NCI-H2227 treated with DMSO at 0.1 percent for 48 hours (cell line): ENCODE measurements at regions not wholly inside any gene's neighbourhood (a gene's known extent, or its start where the extent isn't known, plus 50 kb on each side); places are given as distances from the start of the nearest gene placed in this dataset.
"Not testable (repeated sequence)": the region's sequence is repeated elsewhere in the genome, so short reads cannot be mapped to it uniquely, and the experiment has no call there.

Source experiments
- DNase-seq: peaks from one replicate; lab custom pipeline; 2025; lab: John Stamatoyannopoulos, UW

GRCh38 chr3:13766128-13766527 lies 113.7 kb downstream of the WNT7A start:
- DNase-seq: no peak

DNA sequence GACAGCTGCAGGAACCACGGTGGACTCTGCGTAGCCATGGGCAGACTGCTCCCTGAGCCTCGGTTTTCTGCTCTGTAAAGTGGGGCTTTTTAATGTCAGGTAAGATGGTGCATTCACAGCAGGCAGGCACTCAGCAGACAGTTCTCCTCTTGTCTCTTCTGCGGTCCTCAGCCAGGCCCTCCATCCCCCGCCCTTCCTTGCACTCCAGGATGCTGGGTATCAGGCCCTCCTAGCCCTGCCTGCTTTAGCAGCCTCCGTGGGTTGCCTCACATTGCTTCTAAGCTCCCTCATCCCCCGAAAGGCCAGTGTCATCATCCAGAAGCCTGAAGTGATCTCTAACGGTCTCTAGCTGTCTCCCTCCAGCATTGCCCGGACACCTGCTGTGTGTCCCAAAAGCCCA lies 115.7 kb downstream of the WNT7A start:
- no peak for DNase-seq

GRCh38 chr3:13762906-13763305 lies 117.0 kb downstream of the WNT7A start:
- no peak for DNase-seq

GRCh38 chr3:13750731-13751130 lies 129.1 kb downstream of the WNT7A start:
- DNase-seq: no peak

GRCh38 chr3:13750215-13750614 lies 129.7 kb downstream of the WNT7A start:
- no peak for DNase-seq

DNA sequence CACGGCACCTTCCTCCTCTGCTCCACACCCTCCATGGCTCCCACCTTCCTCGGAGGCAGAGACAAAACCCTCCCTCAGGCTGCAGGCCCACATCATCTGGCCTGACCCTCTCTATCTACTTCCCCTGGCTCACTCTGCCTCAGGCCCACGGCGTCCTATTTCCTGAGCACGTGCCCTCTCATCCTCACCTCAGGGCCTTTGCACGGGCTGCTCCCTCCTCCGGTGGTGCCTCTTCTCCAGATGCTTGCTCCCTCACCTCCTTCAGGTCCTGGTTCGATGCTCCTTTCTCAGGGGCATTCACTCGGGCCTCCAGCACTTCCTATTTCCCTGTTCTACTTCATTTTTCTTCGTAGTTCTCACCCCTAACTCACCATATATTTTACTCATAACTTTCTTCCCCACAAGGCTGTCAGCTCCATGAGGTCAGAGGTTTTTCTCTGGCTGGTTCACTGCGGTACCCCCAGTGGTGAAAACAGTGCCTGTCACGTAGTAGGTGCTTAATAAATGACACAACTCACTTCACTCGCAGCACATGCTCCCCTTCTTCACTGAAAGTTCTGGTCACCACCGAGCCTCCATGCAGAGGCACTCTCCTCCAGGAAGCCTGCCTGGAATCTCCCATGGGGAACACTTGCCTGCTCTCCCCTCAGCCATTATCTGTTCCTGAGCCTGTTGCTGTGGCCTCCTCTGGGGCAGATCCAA lies 130.7 kb downstream of the WNT7A start:
- DNase-seq: no peak

GRCh38 chr3:13748276-13748879 lies 131.5 kb downstream of the WNT7A start:
- DNase-seq: peak; percentile 90

- DNase-seq: no peak
These were observed 132.2 kb downstream of the WNT7A start for GRCh38 chr3:13747627-13748026.

GRCh38 chr3:13746385-13746784 lies 133.5 kb downstream of the WNT7A start:
- DNase-seq: no peak

GRCh38 chr3:13745636-13746035 lies 134.2 kb downstream of the WNT7A start:
- peak; percentile 27 for DNase-seq

GRCh38 chr3:13740795-13741194 lies 139.1 kb downstream of the WNT7A start:
- no peak for DNase-seq

DNA sequence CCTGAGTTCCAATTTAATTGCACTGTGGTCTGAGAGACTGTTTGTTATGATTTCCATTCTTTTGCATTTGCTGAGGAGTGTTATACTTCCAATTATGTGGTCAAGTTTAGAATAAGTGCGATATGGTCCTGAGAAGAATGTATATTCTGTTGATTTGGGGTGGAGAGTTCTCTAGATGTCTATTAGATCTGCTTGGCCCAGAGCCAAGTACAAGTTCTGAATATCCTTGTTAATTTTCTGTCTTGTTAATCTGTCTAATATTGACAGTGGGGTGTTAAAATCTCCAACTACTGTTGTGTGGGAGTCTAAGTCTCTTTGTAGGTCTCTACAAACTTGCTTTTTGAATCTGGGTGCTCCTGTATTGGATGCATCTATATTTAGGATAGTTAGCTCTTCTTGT lies 146.1 kb downstream of the WNT7A start:
- DNase-seq: not testable (repeated sequence)

DNA sequence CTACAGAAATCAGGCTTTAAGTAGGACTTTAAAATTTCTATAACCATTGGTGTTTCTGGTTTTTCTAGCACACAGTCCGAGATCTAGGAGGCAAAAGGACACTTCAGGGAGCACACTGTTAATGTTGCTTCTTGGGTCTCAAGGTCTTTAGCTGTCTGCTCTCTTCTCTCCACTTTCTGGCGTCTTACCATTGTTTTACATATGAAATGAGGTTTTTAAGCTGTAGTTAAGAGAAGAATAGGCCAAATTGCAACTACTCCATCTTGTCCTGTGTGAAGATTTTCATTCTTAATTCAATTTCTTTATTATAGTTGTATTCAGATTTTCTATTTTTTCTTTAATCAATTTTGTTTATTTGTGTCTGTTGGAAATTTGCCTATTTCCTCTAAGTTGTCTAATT lies 151.4 kb downstream of the WNT7A start:
- no peak for DNase-seq

- no peak for DNase-seq
These were observed 152.0 kb downstream of the WNT7A start for GRCh38 chr3:13727890-13728289.

DNA sequence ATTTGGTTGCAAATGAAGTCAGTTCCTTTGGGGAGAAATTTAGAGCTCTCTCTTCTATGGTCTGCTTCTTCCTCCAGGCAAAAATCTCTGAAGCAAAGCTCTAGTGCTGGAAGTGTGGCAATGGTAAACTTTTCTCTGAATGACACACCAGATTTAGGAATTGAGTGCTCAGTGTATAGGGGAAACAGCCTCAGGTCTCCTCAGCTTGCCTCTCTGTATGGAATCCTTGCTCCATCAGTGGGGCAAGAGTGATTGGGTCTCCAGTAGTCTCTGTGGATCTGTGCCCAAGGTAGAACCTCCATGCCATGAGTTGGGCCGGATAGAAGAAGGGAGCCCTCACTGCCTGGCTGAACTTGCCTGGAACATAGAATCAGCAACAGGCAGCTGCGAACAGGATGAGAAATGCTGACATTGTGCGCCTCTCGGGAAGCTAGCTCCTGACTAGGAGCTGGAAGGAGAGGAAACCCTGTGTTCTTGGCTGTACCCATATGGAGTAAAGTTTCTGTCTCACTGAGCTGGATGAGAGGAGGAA lies 156.1 kb downstream of the WNT7A start:
- no peak for DNase-seq

DNA sequence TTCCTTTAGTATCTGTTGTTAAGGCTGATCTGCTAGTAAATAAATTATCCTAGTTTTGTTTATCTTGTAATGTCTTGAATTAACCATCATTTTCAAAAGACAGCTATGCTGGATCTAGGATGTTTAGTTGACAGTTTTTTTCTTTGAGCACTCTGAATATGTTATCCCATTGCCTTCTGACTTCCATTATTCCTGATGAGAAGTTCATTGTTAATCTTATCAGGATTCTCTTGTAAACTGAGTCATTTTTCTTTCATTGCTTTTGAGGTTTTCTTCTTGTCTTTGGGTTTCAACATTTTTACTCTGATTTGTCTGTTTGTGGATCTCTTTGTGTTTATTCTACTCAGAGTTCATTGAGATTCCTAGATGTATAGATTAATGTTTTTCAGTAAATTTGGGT lies 157.7 kb downstream of the WNT7A start:
- no peak for DNase-seq

- DNase-seq: no peak
These were observed 161.4 kb downstream of the WNT7A start for GRCh38 chr3:13718436-13718835.

- no peak for DNase-seq
These were observed 161.9 kb downstream of the WNT7A start for GRCh38 chr3:13718000-13718399.

GRCh38 chr3:13717222-13717895 lies 162.5 kb downstream of the WNT7A start:
- no peak for DNase-seq

DNA sequence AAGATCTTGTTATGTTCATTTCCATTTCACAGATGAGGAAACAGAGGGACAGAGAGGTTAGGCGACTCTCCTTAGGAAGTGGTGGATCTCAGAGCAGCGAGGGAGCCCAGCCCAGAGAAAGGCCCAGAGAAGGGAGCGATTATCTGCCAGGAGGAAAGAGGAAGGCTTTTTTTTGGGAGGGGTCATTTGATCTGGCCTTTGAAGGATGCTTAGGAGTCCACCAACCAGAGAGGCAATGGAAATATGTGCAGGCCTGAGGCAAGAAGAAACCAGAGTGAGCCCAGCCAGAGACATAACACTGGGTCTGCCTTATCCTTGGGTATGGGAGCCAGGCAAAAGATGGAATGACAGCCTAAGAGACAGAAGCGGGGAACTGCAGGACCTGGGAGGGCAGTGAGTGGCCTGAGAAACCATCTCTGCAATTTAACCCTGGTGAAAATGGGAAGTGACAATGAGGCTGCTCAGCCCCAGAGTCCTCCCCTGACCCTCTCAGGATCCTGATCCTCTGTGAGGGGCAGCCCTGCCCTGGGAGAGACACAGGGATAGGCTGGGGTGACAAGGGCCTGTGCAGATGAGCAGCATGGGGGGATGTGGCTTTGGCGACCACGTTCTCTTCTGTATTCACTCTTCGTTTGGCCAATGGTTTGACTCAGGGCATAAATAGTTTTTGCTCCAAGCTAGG lies 163.2 kb downstream of the WNT7A start:
- DNase-seq: no peak

GRCh38 chr3:13715961-13716360 lies 163.9 kb downstream of the WNT7A start:
- DNase-seq: no peak

- no peak for DNase-seq
These were observed 164.5 kb downstream of the WNT7A start for GRCh38 chr3:13715167-13715954.
